ENCODE measurements at regions not wholly inside any gene's neighbourhood (a gene's known extent, or its start where the extent isn't known, plus 50 kb on each side); places are given as distances from the start of the nearest gene placed in this dataset.

GRCh38 chr11:123282597-123282996 lies 87.5 kb upstream of the CLMP start:
- H3K9me3 ChIP-seq (replicated peaks in 1 of 3), result no peaks in the 10 kb centered on the region
- no peak overlapping the region for H3K4me3 ChIP-seq
- H3K27me3 ChIP-seq, result no peaks in the 10 kb centered on the region
- H3K36me3 ChIP-seq (replicated peaks in 1 of 2), result no peaks in the 10 kb centered on the region
- WGBS, 4 donors, result 51 to 67% (median 60%) methylated on average over 6 of the region's 6 CpGs
- intact Hi-C loops (cut with DNase I), result no loop called here
- no peak overlapping the region for H3K27ac ChIP-seq
- no peak for TF ChIP-seq POLR2A (IDR thresholded peaks at IDR 0.05)
- TF ChIP-seq, protein P1, sequence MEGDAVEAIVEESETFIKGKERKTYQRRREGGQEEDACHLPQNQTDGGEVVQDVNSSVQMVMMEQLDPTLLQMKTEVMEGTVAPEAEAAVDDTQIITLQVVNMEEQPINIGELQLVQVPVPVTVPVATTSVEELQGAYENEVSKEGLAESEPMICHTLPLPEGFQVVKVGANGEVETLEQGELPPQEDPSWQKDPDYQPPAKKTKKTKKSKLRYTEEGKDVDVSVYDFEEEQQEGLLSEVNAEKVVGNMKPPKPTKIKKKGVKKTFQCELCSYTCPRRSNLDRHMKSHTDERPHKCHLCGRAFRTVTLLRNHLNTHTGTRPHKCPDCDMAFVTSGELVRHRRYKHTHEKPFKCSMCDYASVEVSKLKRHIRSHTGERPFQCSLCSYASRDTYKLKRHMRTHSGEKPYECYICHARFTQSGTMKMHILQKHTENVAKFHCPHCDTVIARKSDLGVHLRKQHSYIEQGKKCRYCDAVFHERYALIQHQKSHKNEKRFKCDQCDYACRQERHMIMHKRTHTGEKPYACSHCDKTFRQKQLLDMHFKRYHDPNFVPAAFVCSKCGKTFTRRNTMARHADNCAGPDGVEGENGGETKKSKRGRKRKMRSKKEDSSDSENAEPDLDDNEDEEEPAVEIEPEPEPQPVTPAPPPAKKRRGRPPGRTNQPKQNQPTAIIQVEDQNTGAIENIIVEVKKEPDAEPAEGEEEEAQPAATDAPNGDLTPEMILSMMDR (IDR thresholded peaks at IDR 0.05), result no peak
- DNase-seq, result no peak
- no peaks in the 10 kb centered on the region for H3K4me1 ChIP-seq (replicated peaks in 1 of 2)

GRCh38 chr11:123273616-123274015 lies 78.6 kb upstream of the CLMP start:
- Histone ChIP-seq H3K27ac (no peak overlapping the region), H3K27me3 (no peaks in the 10 kb centered on the region), H3K36me3 (replicated peaks in 1 of 2) (no peaks in the 10 kb centered on the region), H3K9me3 (replicated peaks in 1 of 3) (no peaks in the 10 kb centered on the region), H3K4me3 (no peak overlapping the region), H3K4me1 (replicated peaks in 1 of 2) (no peaks in the 10 kb centered on the region)
- WGBS, 4 donors, result 69 to 86% (median 76%) methylated on average over 2 of the region's 2 CpGs
- no peak for DNase-seq
- TF ChIP-seq POLR2A (IDR thresholded peaks at IDR 0.05), result no peak
- TF ChIP-seq, protein P1 (IDR thresholded peaks at IDR 0.05), result no peak
- intact Hi-C loops (cut with DNase I), result no loop called here

GRCh38 chr11:123272565-123272964 lies 77.5 kb upstream of the CLMP start:
- DNase-seq, result no peak
- Histone ChIP-seq H3K27ac (no peak overlapping the region), H3K9me3 (replicated peaks in 1 of 3) (no peaks in the 10 kb centered on the region), H3K4me1 (replicated peaks in 1 of 2) (no peaks in the 10 kb centered on the region), H3K27me3 (no peaks in the 10 kb centered on the region), H3K36me3 (replicated peaks in 1 of 2) (no peaks in the 10 kb centered on the region), H3K4me3 (no peak overlapping the region)
- TF ChIP-seq, protein P1 (IDR thresholded peaks at IDR 0.05), result no peak
- no peak for TF ChIP-seq POLR2A (IDR thresholded peaks at IDR 0.05)
- WGBS, 4 donors, result 62 to 78% (median 73%) methylated on average over 2 of the region's 2 CpGs
- intact Hi-C loops (cut with DNase I), result no loop called here

GRCh38 chr11:123268156-123268555 lies 73.1 kb upstream of the CLMP start:
- intact Hi-C loops (cut with DNase I), result no loop called here
- no peaks in the 10 kb centered on the region for H3K36me3 ChIP-seq (replicated peaks in 1 of 2)
- 72 to 85% (median 77%) methylated on average over 6 of the region's 6 CpGs for WGBS, 4 donors
- no peaks in the 10 kb centered on the region for H3K27me3 ChIP-seq
- no peak for DNase-seq
- peaks cover 0 to 6% of the 10 kb centered on the region in 2 donors for H3K4me1 ChIP-seq (replicated peaks in 1 of 2)
- no peak overlapping the region for H3K4me3 ChIP-seq
- H3K27ac ChIP-seq, result no peak overlapping the region
- H3K9me3 ChIP-seq (replicated peaks in 1 of 3), result no peaks in the 10 kb centered on the region
- TF ChIP-seq, protein P1 (IDR thresholded peaks at IDR 0.05), result no peak
- no peak for TF ChIP-seq POLR2A (IDR thresholded peaks at IDR 0.05)

Data from adrenal gland (tissue), 9 donors.